Left lung (tissue), 4 donors: ENCODE measurements at regions not wholly inside any gene's neighbourhood (a gene's known extent, or its start where the extent isn't known, plus 50 kb on each side); places are given as distances from the start of the nearest gene placed in this dataset.

Source experiments
- ATAC-seq: fragments of 200-7000 bp; cut with Tn5 transposase; one replicate; pipeline ENCODE4 v1.9.1; 2020; ENCODE audit warnings: moderate library complexity
- DNase-seq, 4 donors: peaks; one replicate each; pipeline ENCODE4 v3.0.0-alpha.2; 2013 to 2020
- H3K27ac ChIP-seq, 2 donors: fragments of 200-600 bp; sonication (generic) in 1 of 2; one replicate each; pipeline versions ENCODE4 v1.5.0 to v1.8.0; 2020 to 2021
- H3K27me3 ChIP-seq, 2 donors: fragments of 200-600 bp; sonication (generic) in 1 of 2; one replicate each; pipeline versions ENCODE4 v1.5.0 to v1.8.0; 2020 to 2021
- H3K36me3 ChIP-seq, 2 donors: fragments of 200-600 bp; sonication (generic) in 1 of 2; one replicate each; pipeline versions ENCODE4 v1.5.0 to v1.8.0; 2020 to 2021
- H3K4me1 ChIP-seq, 2 donors: fragments of 200-600 bp; one replicate each; pipeline ENCODE4 v1.8.0; 2021
- H3K4me3 ChIP-seq, 2 donors: fragments of 200-600 bp; sonication (generic) in 1 of 2; one replicate each; pipeline versions ENCODE4 v1.5.0 to v1.8.0; 2020 to 2021; ENCODE audit warnings: mild to moderate bottlenecking in 1 of 2
- H3K9me3 ChIP-seq, 2 donors: fragments of 200-600 bp; sonication (generic) in 1 of 2; one replicate each; pipeline versions ENCODE4 v1.5.0 to v1.8.0; 2020 to 2021
- intact Hi-C, 2 donors: fragments of 100-400 bp; cut with DNase I; formaldehyde crosslinking; loops; one replicate each; pipeline versions ENCODE4 v1.11.2 to v1.14.2; 2022
- TF ChIP-seq, protein P1 (sequence below), 2 donors: fragments of 200-600 bp; sonication (generic) in 1 of 2; IDR thresholded peaks; one replicate each; pipeline versions ENCODE4 v1.5.0 to v1.8.0; 2021; ENCODE audit warnings: antibody characterized with exemption in 2 of 2
- donor health status: DM: no; HTN: yes; CAD: no.
- donor health status: DM: no; HTN: no; CAD: no.

DNA sequence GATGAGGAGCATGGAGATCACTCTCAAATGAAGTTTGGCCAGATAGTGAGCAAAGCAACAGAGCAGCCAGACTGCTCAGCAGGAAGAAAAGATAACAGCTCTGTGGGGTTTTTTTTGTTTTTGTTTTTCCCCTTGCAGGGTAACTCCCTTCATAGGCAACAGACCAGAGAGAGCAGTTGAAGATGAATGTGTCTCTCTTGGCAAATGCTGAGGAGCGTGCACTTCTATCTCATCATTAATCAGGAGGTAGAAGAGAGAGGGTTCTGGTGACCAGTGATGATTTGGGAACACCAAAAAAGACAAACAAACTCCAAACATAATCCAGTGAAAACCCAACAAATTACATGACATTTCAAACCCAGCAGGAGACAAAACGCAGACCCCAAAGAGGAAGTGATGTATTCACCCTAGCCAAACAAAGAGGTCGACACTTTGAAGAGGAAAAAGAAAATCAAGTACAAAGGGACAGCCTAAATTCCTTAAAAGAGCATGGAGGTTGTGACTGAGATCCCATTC, 66.2 kb upstream of the RREB1 start:
- Histone ChIP-seq H3K36me3 (no peaks in the 10 kb centered on the region), H3K27ac (no peak overlapping the region), H3K4me1 (peaks cover 0 to 19% of the 10 kb centered on the region in 2 donors), H3K9me3 (no peaks in the 10 kb centered on the region), H3K27me3 (no peaks in the 10 kb centered on the region), H3K4me3 (no peak overlapping the region)
- TF ChIP-seq, protein P1, sequence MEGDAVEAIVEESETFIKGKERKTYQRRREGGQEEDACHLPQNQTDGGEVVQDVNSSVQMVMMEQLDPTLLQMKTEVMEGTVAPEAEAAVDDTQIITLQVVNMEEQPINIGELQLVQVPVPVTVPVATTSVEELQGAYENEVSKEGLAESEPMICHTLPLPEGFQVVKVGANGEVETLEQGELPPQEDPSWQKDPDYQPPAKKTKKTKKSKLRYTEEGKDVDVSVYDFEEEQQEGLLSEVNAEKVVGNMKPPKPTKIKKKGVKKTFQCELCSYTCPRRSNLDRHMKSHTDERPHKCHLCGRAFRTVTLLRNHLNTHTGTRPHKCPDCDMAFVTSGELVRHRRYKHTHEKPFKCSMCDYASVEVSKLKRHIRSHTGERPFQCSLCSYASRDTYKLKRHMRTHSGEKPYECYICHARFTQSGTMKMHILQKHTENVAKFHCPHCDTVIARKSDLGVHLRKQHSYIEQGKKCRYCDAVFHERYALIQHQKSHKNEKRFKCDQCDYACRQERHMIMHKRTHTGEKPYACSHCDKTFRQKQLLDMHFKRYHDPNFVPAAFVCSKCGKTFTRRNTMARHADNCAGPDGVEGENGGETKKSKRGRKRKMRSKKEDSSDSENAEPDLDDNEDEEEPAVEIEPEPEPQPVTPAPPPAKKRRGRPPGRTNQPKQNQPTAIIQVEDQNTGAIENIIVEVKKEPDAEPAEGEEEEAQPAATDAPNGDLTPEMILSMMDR (IDR thresholded peaks at IDR 0.05), result no peak
- intact Hi-C loops, result no loop called here
- ATAC-seq (no peak), DNase-seq (no peak)

DNA sequence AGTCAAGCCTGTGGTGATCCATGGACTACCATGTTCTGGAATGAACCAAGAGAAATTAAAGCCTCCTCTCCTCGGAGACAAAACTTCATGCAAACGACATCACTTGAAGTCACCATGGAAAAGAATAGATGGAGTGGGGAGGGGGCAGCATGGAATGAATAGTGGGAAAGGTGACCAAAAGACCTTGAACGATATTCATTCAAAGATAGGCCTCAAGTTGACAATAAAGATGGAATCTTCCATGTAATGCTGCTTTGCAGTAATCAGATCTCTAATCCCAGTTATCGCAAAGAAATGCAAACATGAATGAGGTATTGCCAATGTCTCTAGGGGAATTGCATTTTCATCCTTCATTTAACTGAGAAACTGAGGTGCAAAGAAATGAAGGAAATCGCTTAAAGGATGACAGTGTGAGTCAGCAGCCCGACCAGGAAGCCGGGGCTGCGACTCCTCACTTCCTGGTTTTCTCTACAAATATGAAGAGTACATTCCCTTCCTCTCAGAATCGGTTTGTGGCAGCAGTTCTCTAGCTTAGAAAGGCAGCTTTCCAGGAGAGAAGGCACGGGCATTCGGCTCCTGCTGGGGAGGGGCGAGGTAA, 65.6 kb upstream of the RREB1 start:
- intact Hi-C loops, result no loop called here
- H3K4me3 ChIP-seq, result no peak overlapping the region
- TF ChIP-seq, protein P1 (IDR thresholded peaks at IDR 0.05), result no peak
- peak in 3 of 4 donors; percentile 9 to 80 (median 48) for DNase-seq
- H3K27me3 ChIP-seq, result no peaks in the 10 kb centered on the region
- H3K27ac ChIP-seq, result peak overlapping the region in 1 of 2 donors; percentile 57
- H3K4me1 ChIP-seq, result peaks cover 0 to 19% of the 10 kb centered on the region in 2 donors
- ATAC-seq, result peak; percentile 68
- H3K36me3 ChIP-seq, result no peaks in the 10 kb centered on the region
- no peaks in the 10 kb centered on the region for H3K9me3 ChIP-seq

DNA sequence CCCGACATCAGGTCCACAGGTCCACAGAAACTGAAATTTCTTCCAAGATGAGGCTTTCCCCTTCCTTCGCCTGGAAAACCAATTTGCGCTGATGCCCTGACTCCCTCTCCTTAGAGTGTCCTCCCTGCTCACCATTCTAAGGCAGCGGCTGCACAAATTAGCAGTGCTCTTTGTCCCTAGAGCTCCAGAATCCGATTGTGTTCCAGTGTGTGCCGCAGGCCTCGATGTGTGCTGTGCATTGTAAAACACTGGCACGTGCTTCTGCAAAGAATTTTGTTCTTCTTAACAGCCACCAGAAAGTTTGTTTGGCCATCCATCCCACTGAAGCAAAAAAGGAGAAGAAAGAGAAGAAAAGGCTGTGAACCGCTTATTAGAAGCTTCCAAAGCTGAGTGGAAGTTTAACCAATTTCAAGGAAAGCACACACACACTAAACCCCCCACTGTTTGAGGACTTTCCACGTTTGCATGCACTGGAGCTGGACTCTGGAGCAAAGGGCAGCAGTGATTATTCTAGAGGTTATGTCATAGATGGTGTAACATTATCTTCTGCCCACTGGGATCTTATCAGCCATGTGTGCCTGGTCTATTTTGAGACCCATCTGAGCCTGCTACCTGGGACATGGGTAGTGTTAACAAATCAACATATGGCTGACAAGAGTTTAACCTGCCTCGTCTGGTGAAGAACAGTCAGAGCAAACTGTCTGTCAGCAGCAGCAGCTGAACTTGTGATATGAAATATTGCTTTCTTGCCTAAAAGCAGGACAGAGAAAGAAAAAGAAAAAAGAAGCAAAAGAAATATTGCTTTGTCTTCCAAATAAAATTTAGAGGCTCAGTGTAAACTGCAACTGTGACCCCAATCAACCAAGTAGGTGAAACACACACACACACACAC, 64.9 kb upstream of the RREB1 start:
- H3K4me3 ChIP-seq, result no peak overlapping the region
- no peaks in the 10 kb centered on the region for H3K27me3 ChIP-seq
- ATAC-seq (no peak), DNase-seq (no peak)
- no peaks in the 10 kb centered on the region for H3K36me3 ChIP-seq
- intact Hi-C loops, result no loop called here
- peak overlapping the region in 1 of 2 donors; percentile 57 for H3K27ac ChIP-seq
- H3K9me3 ChIP-seq, result no peaks in the 10 kb centered on the region
- peaks cover 0 to 19% of the 10 kb centered on the region in 2 donors for H3K4me1 ChIP-seq
- TF ChIP-seq, protein P1 (IDR thresholded peaks at IDR 0.05), result no peak

DNA sequence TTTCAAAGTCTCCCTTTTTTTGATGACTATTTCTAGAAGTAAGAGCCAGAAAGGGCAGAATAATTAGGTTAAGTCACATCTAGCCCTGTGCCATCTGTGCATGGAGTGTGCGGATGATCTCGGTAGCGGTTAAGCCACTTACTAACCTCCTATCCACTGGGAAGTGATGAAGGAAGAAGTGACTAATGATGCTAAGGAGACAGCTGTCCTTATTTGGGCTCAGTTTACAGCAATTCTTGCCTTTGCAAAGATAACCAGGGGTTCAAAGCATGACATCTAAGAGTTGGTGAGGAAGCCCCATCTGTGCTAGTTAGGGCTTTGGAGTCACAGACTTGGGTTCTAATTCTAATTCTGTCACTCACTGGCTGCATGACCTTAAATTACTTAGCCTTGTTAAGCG, 62.4 kb upstream of the RREB1 start:
- intact Hi-C loops, result no loop called here
- no peaks in the 10 kb centered on the region for H3K36me3 ChIP-seq
- H3K4me3 ChIP-seq, result no peak overlapping the region
- TF ChIP-seq, protein P1 (IDR thresholded peaks at IDR 0.05), result no peak
- H3K27me3 ChIP-seq, result no peaks in the 10 kb centered on the region
- H3K27ac ChIP-seq, result no peak overlapping the region
- H3K9me3 ChIP-seq, result no peaks in the 10 kb centered on the region
- H3K4me1 ChIP-seq, result peaks cover 0 to 37% of the 10 kb centered on the region in 2 donors
- no peak for DNase-seq
- no peak for ATAC-seq

DNA sequence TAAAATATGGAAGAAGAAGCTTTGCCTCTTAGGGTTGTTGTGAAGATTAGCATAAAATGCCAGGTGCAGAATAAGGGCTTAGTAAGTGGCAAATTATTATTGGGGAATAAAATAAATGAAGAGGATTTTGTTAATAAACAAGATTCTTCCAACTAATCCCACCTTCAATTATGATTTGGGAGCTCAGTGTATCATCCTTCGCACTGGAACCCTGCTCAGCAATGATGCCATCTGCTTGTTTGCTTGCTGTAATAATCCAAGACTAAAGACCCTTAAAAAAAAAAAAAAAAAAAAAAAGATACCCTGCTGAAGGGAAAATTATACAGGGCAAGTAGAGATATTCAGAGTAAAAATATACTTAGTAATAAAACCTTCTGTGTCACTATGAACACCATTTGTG, 62.0 kb upstream of the RREB1 start:
- no peak for DNase-seq
- Histone ChIP-seq H3K27ac (no peak overlapping the region), H3K27me3 (no peaks in the 10 kb centered on the region), H3K36me3 (no peaks in the 10 kb centered on the region), H3K4me3 (no peak overlapping the region), H3K9me3 (no peaks in the 10 kb centered on the region), H3K4me1 (peaks cover 2 to 41% of the 10 kb centered on the region in 2 donors)
- TF ChIP-seq, protein P1 (IDR thresholded peaks at IDR 0.05), result no peak
- ATAC-seq, result no peak
- intact Hi-C loops, result no loop called here
